Superior temporal gyrus (tissue), 1 donor: ENCODE measurements at regions not wholly inside any gene's neighbourhood (a gene's known extent, or its start where the extent isn't known, plus 50 kb on each side); places are given as distances from the start of the nearest gene placed in this dataset.

Experiments used
- DNase-seq: peaks from one replicate; pipeline ENCODE4 v3.0.0-alpha.2; 2016; ENCODE audit errors: extremely low spot score

DNA sequence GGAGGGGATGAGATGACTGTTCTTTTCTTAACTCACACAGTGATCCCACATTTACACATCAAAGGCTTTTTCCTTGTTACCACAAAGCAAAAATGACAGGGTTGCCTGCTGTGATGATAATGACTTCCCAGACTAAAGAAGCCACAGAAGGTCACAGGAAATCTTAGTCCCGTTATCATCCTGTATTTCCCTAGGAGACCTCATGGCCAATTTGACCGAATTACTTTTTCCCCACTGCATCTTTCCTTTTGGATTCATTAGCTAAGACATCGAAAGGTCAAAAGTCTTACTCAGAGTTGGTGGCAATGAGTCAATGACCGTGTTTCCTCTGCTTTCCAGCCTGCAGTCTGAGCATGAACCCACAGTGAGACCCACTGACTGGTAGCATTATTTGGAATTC, 130.1 kb upstream of the INHBA start:
- DNase-seq = no peak

DNA sequence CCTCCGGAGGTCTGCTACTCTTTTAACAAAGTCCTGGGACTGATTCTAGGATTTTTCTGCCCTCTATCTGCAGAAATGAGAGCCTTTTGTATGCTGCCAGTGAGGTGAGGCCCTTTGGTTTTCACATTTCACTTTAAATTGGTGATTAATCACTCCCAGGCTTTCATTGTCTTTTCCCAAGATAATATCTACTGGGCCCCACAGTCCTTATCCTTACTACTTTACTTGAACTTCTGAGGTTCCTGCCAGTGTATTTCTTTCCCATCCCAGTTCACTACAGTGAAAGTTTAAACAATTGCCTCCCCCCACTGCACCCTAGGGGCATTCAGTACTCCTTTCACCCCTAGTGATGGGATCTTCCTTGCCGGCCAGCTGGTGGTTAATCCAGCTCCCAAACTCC, 127.4 kb upstream of the INHBA start:
- DNase-seq = no peak

DNA sequence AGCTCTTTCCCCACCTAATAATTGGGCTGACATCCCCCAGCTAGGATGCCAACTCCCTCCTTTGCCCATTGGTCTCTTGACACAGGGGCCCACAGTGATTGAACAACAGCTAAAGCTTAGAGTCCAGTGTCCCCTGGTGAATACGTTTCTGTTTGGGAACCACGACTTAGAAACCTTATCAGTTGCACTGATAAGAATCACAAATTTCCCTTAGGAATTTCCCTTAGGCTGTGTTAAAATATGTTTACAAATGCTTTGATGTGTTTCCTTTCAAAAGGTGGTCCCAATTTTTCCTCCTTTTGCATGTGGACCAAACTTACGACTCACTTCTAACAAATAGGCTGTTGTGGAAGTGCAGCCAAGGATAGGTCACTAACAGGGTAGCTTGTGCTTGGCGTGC, 126.0 kb upstream of the INHBA start:
- no peak for DNase-seq

DNA sequence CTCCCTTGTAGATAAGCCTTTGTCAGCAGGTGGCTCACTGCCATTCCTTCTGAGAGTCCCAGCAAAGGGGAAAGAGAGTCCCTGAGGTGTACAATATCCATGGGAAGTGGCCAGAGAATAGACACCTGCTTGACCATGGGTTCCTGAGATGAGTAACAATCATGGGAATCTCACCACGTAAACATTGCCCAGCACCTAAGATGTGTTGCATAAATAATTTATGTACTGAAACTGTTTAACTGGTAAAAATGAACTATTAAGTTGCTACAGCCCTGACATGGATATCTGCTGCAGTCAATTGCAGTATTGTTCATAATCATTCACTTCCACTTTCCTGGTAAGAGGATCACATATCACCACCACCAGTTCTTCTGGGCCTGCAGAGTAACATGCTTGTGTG, 123.8 kb upstream of the INHBA start:
- no peak for DNase-seq

DNA sequence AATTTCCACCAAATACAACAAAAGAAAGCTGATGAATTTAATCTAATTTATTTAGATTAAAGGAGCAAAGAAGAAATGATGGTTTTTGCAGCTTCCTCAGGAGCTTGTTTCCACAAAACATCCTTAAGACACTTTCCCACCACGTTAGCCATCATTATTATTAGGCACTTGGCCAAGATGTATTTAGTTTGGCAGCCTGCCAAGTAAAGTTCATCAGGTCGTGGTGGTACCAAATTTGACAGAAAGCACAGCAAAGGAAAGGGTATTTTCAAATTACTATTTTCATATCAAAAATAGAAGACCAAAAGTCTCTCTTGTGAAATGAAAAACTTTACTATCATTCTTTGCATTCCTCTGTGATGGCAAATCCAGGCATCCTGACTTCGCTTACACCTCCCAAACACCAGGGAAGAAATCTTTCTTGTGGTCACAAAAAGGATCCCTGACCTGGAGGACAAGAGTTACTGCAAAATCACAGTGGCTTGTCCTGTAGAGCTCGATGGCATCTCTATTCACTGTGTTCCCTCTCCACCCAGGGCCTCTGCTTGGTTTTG, 123.1 kb upstream of the INHBA start:
- no peak for DNase-seq

DNA sequence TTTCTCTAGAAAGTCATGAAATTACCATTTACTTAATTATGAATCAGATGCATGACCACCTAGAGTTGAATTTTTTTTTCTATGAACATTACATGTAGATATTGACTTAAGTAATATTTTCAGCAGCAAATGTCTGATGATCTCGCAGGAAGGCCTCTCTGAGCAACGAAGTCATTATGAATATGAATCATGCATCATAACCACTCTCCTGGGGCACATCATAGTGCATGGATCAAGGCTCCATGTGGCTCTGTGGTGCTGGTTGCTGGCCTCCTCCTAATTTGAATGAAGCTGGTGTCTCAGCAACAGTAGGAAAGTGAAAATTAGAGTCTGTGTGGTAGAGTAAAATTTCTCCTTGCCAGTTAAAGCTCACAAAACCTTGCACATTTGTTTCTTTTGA, 121.4 kb upstream of the INHBA start:
- DNase-seq = no peak

DNA sequence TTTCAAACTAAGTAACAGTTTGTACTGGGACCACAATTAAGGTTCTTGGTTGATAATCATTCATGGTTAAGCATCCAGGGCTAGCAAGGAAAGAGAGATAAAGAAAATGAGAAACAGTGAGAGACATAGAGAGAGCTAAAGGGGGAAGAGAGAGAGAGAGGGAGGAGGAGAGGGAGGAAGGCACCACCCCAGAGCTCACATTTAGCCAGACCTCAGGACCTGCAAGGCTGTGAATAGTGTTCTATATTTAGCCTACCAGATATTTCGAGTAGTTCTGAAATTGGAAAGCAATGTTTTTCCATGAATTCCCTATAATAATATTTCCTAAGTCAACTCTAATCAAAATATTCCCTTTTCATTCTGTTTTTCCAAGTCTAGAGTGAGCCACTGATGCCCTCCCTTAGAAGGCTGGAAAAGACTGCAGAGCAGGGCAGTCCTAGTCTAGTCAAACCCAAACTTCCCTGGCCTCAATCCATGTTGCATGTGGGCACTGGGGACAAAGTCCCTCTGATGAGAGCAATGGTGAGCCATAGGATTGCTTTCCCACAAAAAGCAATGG, 119.4 kb upstream of the INHBA start:
- DNase-seq = no peak

DNA sequence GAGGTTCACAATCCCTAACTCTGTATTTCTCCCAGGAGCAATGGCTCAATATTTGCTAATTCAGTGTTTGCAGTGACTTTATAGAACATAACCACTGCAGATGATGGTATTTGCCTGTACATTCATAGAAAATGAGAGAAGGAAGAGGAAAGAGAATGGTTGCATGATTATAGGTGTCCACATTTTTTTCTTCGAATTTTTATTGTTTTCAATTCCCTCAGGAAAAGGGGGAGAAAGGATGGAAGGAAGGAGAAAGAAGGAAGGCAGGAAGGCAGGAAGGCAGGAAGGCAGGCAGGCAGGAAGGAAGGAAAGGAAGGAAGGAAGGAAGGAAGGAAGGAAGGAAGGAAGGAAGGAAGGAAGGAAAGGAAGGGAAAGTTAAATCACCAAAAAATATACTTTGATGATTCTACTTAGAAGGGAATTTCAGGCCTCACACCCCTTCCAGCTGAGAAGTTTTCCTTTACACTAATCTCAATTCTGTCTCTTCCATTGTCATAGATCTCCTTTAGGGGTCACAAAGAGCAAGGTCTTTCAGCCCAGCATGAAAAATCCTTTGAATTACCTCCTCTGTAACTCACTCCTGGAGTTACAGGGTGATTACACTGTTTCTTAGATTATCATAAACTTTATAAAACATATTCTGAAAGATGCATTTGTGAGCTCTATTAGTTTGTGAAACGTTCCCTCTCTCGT, 118.8 kb upstream of the INHBA start:
- no peak for DNase-seq

DNA sequence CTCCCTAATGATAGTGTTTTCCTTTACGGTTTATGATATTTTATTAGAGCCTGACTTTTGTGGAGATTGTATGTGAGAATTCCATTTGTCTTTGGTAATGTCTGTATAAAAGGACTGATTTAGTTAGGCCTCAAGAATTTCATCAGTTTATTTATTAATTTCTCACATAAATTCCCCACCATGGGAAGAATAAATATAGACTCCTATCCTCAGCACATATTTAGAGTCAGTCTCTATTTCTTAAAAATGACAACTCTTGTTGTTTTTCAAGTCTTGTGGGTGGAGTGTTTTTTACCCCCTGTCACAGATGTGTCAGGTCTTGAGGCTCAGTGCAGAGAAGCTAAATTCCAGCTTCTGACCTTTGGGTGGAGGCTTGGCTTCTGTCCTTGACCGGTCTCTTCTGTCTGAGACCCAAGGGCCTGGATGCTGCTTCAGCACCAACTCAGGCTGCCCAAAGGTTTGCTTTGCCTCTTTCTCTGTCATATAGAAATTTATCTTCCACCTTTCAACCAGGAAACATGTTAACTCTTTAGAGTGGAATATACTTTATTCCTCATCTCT, 117.3 kb upstream of the INHBA start:
- DNase-seq = no peak

DNA sequence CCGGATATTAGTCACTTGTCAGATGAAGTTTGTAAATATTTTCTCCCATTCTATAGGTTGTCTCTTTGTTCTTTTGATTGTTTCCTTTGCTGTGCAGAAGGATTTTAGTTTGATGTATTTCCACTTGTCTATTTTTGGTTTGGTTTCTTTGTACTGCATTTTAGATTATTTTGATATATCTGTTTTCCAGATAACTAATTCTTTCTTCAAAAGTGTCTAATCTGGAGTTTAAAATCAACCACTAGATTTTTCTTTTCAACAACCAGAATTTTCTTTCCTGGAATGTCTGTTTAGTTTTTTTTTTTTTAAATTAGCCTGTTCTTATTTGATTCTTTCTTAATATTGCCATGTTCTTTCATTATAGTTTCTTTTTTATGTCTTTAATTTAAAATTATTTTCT, 116.8 kb upstream of the INHBA start:
- no peak for DNase-seq

DNA sequence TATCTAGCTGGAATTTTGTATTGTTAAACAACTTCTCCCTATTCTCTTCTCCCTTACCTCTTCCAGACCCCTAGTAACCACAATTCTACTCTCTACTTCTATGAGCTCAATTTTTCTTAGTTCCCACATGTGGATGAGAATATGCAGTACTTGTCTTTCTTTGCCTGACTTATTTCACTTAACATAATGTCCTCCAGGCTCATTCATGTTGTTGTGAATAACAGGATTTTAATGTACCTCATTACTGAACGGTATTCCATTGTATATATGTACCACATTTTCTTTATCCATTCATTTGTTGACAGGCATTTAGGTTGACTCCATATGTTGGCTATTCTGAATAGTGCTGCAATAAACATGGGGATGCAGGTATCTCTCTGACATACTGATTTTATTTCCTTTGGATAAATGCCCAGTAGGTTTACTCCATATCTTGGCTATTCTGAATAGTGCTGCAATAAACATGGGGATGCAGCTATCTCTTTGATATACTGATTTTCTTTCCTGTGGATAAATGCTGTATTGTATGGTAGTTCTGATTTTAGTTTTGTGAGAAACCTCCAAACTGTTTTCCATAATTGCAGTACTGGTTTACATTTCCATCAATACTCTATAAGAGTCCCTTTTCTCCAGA, 116.0 kb upstream of the INHBA start:
- no peak for DNase-seq

DNA sequence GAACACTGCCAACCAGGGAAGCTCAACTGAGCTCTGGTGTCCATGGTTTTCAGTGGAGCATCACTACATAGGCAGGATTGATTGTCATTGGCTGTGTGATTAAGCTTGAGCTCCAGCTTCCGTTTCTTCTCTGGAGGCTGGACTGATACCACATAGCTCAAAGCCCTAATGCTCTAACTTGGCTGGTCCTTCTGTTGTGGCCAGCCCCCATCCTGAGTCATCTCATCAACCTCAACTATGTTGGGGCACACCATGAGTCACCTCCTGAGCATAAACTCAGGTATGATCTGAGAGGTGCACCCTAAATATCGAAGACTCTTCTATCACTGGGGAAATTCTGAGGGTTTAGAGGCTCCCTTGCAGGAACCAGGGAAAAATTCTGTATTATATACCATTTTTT, 114.5 kb upstream of the INHBA start:
- DNase-seq = no peak

DNA sequence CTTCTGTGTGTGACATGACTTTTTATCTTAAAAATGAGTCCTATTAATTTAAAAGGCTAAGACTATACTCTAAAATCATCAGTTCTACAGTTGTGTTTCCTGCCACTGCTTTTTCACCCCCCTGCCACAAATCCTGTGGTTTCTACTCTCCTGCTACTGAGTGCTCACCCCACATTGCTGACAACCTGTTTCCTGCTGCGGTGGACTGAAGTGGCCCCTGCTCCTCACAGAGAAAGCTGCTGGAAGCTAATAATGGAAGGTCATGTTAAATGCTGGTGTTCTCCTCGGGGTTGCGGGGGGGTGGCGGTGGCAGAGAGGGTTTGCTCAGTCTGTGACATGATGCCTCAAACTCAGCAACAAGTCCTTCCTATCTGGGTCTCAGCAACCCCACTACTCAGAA, 113.2 kb upstream of the INHBA start:
- no peak for DNase-seq

DNA sequence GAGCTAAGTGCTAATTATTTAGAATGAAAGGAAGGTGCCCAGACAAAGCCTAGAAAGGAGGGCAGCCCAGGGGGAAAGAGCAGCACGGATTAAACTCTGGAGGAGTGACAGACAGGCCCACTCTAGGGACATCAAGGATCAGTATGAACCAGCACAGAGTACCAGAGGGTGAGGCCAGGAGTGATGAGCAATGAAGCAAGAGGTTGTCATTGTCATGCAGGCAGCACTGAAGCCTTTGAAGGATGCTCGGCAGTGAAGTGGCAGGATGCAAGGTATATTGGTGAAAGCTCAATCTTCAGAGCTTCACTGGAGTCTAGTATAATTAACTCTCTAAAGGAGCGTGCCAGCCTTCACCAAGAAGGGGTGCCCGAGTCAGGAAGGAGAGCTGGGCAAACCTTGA, 112.0 kb upstream of the INHBA start:
- DNase-seq = no peak

DNA sequence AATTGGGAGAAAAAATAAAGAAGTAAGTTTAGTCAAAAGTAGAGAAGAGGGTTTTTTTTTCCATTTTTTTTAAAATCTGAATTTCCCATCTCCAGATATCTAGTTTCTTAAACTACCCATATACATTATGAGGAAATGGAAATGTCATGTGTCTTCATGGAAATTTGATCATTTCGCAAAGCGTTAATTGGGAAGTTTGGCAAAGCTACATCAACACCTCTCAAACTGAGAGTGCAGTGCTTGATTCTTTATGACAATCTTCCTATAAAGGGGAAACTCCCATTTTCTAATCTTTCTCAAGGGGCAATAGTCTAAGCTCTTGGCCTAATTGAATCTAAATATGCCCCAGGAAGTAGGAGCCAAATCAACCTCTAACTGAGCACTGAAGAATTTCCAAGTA, 110.4 kb upstream of the INHBA start:
- no peak for DNase-seq

DNA sequence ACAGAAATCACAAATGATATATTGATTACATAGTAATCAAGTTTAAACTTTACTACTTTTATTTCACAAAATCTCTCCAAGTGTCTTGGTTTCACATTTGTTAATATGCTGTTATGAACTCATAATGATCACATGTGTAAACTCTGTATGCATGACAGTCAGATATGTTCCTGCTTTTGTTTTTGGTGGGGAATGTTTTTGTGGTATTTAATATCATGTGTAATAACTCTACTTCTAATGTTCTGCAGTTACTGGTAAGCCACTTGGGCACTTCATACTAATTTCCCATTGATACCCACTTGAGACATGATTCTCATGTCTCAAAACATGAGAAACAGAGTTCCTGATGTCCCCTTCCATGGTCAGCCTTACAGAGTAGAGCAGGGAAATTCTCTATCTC, 109.1 kb upstream of the INHBA start:
- no peak for DNase-seq

DNA sequence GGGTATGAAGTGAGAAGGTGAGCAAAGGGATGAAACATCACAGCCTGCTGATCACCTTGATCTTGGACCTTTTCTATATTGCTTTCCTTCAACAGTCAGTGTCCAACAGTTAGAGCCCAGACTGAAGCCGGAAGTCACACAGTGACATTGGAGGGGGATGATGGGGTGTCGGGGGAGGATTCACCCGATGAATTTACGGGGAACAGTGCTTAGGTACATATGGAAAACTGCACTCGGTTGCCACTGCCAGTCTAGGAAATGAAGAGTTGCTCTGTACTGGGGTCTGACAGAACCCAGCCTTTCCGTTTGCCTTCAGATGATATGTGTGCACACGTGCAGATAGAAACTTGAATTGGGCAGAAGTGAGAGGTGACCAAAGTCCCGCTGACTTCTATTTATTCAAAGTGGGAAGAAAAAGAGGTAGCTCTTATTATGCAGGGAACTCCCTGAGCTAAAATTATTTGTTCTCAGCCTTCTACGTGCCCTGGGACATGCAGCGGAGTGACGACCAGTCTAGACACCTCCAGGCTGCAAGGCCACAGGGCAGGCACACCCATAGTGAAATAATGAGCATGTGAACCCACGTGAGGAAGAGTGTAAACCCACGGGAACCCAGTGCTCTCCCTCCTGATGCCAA, 107.2 kb upstream of the INHBA start:
- DNase-seq = no peak

DNA sequence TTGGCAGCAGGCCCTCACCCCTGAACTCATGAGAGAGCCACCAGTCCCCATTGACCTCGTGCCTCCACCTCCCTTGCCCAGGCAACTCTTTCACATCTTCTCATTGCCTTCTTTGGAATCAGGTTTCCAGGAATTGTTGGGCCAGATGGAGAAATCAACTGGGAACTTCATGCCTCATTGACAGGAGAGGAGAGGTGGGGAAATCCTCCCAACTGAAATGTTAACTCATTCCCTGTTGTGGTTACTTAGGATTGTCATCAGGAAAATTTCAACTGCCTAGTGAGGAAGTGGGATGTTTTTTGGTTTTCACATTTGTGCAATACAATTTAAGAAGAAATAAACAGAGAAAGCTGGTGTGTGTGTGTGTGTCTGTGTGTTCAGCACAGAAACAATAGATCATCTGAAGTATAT, 106.6 kb upstream of the INHBA start:
- DNase-seq = no peak

DNA sequence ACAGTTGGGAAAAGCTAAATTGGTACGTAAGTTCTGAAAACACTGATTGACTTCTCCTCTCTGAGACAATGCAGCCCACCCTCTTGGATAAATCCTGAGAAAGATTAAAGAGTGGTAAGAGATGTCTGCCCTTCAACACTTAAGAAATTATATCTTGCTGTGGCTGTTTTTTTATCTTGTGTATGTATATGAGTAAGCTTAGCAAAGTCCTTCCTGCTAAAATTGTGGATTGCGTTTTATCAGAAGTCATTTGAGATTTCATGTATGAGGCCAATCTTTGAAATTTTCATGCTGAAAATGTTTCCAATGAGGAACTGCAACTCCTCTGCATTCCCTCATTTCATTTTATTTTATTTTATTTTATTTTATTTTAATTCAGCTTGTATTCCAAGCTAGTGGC, 106.2 kb upstream of the INHBA start:
- DNase-seq = no peak

DNA sequence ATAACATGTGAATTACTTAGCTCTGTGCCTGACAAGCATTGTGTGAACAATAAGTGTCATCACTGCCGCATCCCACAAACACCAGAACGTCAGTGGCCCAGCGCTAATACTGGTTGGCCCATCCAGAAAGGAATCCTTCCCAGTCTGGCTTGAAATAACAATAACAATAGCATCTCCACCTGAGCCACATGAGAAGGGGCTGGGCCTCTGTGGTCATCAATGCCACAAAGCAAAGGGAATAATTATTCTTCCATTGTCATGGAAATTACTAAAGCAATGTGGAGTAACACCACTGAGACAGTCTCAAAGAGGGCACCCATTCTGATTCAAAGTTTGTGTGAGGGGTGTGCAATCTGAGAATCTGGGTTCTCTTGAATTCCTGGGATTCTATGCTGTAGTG, 105.7 kb upstream of the INHBA start:
- no peak for DNase-seq

DNA sequence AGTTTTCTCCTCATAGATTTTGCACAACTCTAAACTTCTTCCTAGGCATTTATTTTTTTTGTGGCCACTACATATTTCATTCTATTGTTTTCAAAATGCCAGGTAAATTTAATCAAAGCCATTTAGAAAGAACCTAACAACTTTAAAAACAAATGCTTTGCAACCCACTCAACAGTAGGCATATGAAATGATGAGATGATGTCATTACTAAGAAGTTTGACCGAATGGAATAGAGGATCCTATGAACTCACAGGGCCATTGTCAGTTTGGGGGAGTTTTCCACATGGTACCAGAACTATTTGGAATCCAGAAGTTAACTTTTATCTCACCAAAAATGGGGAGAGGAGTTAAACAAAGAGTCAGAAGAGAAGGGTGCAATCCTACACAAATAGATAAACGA, 100.7 kb upstream of the INHBA start:
- DNase-seq = no peak

DNA sequence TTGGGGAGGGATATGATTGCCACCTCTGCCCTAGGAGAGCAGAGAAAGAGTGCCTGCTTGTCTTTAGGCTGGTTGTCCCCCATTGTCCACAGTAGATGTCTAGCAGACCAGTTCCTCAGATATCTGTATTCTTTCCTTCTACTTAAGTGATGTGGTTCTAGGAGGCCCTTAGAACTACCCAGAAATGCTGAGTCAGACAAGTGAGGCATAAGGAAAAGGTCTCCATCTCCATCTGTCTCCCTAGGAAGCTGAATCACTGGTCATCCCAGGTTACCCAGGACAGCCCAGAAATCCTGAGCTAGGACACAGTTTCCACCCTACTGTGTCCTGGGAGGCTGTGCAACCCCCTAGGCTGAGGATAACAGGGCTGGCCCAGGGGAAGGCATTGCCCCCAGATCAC, 93.4 kb upstream of the INHBA start:
- DNase-seq = no peak
